GM12878 (cell line): ENCODE measurements at regions not wholly inside any gene's neighbourhood (a gene's known extent, or its start where the extent isn't known, plus 50 kb on each side); places are given as distances from the start of the nearest gene placed in this dataset.

Experiments used
- ATAC-seq: fragments of 200-7000 bp; cut with Tn5 transposase; 3 replicates; pipeline ENCODE4 v1.9.1; 2020; ENCODE audit warnings: mild to moderate bottlenecking, moderate library complexity
- BruUV-seq: library from RNA; stranded (reverse); fragments of 400-500 nt; replicated peaks from 2 replicates; lab custom pipeline; 2021; lab: Mats Ljungman, UMichigan
- CTCF ChIA-PET: fragments of 300-600 bp; sonication (Branson Sonifier 250); formaldehyde crosslinking; extraction: SDS; loops from one replicate; lab custom pipeline; 2021; ENCODE audit warnings: inconsistent platforms; lab: Yijun Ruan, JAX
- POLR2A ChIA-PET: fragments of 350-600 bp; formaldehyde crosslinking; extraction: SDS; loops from one replicate; lab custom pipeline; 2021; ENCODE audit warnings: inconsistent platforms; lab: Charles Lee
- RAD21 ChIA-PET: fragments of 300-600 bp; sonication (Branson Sonifier 250); formaldehyde crosslinking; loops from one replicate; lab custom pipeline; 2023; ENCODE audit warnings: antibody characterized with exemption; ENCODE audit not compliant: unreplicated experiment; lab: Charles Lee
- SMC1A ChIA-PET: fragments of 300-600 bp; sonication (Branson Sonifier 250); formaldehyde crosslinking; loops from one replicate; lab custom pipeline; 2023; ENCODE audit not compliant: unreplicated experiment, uncharacterized antibody; lab: Charles Lee
- DNase-seq: peaks from one replicate; pipeline ENCODE4 v3.0.0-alpha.2; 2011; ENCODE audit warnings: low read depth, low spot score
- FAIRE-seq: peaks from 3 replicates; lab custom pipeline; 2011; peaks lifted over from hg19 to GRCh38; lab: Jason Lieb, UNC
- H2AFZ ChIP-seq: 2 replicates; pipeline ENCODE4 v1.6.0; 2011; ENCODE audit warnings: low read depth, low read length, control low read depth; ENCODE audit not compliant: control insufficient read depth
- H3K27ac ChIP-seq: 2 replicates; pipeline ENCODE4 v1.5.1; 2011; ENCODE audit warnings: control low read depth; ENCODE audit not compliant: control insufficient read depth, insufficient read depth
- H3K27me3 ChIP-seq, 2 experiments: replicated peaks in 1 of 2; 2 replicates each; pipeline versions ENCODE4 v1.6.0 to v1.6.1; 2011; ENCODE audit warnings: low read length in 1 of 2; ENCODE audit not compliant: control insufficient read depth in 2 of 2, insufficient read depth in 2 of 2
- H3K36me3 ChIP-seq, 2 experiments: 2 replicates each; pipeline ENCODE4 v1.5.1; 2011; ENCODE audit warnings: low read length in 1 of 2; ENCODE audit not compliant: control insufficient read depth in 2 of 2, insufficient read depth in 2 of 2
- H3K4me1 ChIP-seq: 2 replicates; pipeline ENCODE4 v1.6.1; 2011; ENCODE audit warnings: mild to moderate bottlenecking, low read length, moderate library complexity, mixed read lengths; ENCODE audit not compliant: control insufficient read depth, insufficient read depth
- H3K4me2 ChIP-seq: 2 replicates; pipeline ENCODE4 v1.6.0; 2011; ENCODE audit warnings: control low read depth; ENCODE audit not compliant: control insufficient read depth, insufficient read depth
- H3K4me3 ChIP-seq: fragments of 200-600 bp; sonication (generic); 2 replicates; pipeline ENCODE4 v1.5.1; 2016
- H3K79me2 ChIP-seq: 2 replicates; pipeline ENCODE4 v1.6.0; 2011; ENCODE audit warnings: low read length; ENCODE audit not compliant: control insufficient read depth, insufficient read depth
- H3K9ac ChIP-seq: 2 replicates; pipeline ENCODE4 v1.8.0; 2011; ENCODE audit warnings: low read length, control low read depth, mixed read lengths; ENCODE audit not compliant: control insufficient read depth, insufficient read depth
- H3K9me3 ChIP-seq: replicated peaks from 3 replicates; pipeline ENCODE4 v1.5.1; 2011; ENCODE audit warnings: mild to moderate bottlenecking, low read length; ENCODE audit not compliant: control insufficient read depth, insufficient read depth
- H4K20me1 ChIP-seq: 2 replicates; pipeline ENCODE4 v1.6.0; 2011; ENCODE audit not compliant: control insufficient read depth, insufficient read depth
- NR2C1 ChIP-seq: fragments of 450-650 bp; IDR thresholded peaks from 2 replicates; pipeline ENCODE4 v1.6.1; 2017; ENCODE audit warnings: antibody characterized with exemption, mild to moderate bottlenecking, moderate library complexity
- RELA ChIP-seq: fragments of 450-650 bp; IDR thresholded peaks from 2 replicates; pipeline ENCODE4 v1.8.0; 2014; ENCODE audit warnings: borderline replicate concordance; ENCODE audit not compliant: partially characterized antibody
- RUNX3 ChIP-seq: IDR thresholded peaks from 2 replicates; pipeline ENCODE4 v1.6.1; 2012; ENCODE audit warnings: low read length, inconsistent platforms
- TCF12 ChIP-seq: IDR thresholded peaks from 2 replicates; pipeline ENCODE4 v1.6.1; 2011; ENCODE audit warnings: low read depth, mild to moderate bottlenecking, low read length
- WGBS: methylation state at CpG from one replicate; pipeline ENCODE4 v1.1.6; 2016; ENCODE audit warnings: low lambda C conversion rate; ENCODE audit not compliant: insufficient replicate concordance, insufficient coverage; ENCODE audit errors: missing lambda C conversion rate; 5-methylcytosine and 5-hydroxymethylcytosine counted together
- in situ Hi-C: fragments of 300-500 bp; cut with MboI; formaldehyde crosslinking; loops from 9 replicates; pipeline ENCODE4 v1.14.3; 2018; ENCODE audit warnings: mixed read lengths
- intact Hi-C: fragments of 100-400 bp; cut with micrococcal nuclease; formaldehyde crosslinking; loops from one replicate; pipeline ENCODE4 v1.14.2; 2022; ENCODE audit not compliant: unreplicated experiment
- TF ChIP-seq, protein P1 (sequence below): fragments of 450-650 bp; IDR thresholded peaks from 2 replicates; pipeline ENCODE4 v1.6.1; 2017; ENCODE audit warnings: mild to moderate bottlenecking, moderate library complexity
- TF ChIP-seq, protein P2 (sequence below): IDR thresholded peaks from 2 replicates; pipeline ENCODE4 v1.6.1; 2012; ENCODE audit warnings: mild to moderate bottlenecking, low read depth, low read length

DNA sequence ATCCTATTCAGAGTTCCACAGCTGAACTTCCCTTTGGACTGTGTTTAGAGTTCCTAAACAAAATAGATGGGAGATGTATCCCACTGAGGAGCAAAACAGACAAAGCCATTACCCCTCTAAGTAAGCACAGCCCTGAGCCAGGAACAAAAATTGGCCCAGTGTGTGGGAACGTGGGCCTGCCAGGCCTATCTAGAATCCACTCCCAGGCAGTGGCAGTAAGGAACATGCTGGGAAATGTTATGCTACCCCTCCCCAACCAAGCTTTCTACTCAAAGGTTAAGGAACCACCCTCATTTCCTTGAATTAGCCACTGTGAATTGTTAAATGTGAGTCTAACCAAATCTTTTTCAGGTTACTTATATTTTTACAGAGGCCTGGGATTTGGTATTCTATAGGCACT is 405.1 kb upstream of the PTGER4 start (continued):
- TF ChIP-seq, protein P1, sequence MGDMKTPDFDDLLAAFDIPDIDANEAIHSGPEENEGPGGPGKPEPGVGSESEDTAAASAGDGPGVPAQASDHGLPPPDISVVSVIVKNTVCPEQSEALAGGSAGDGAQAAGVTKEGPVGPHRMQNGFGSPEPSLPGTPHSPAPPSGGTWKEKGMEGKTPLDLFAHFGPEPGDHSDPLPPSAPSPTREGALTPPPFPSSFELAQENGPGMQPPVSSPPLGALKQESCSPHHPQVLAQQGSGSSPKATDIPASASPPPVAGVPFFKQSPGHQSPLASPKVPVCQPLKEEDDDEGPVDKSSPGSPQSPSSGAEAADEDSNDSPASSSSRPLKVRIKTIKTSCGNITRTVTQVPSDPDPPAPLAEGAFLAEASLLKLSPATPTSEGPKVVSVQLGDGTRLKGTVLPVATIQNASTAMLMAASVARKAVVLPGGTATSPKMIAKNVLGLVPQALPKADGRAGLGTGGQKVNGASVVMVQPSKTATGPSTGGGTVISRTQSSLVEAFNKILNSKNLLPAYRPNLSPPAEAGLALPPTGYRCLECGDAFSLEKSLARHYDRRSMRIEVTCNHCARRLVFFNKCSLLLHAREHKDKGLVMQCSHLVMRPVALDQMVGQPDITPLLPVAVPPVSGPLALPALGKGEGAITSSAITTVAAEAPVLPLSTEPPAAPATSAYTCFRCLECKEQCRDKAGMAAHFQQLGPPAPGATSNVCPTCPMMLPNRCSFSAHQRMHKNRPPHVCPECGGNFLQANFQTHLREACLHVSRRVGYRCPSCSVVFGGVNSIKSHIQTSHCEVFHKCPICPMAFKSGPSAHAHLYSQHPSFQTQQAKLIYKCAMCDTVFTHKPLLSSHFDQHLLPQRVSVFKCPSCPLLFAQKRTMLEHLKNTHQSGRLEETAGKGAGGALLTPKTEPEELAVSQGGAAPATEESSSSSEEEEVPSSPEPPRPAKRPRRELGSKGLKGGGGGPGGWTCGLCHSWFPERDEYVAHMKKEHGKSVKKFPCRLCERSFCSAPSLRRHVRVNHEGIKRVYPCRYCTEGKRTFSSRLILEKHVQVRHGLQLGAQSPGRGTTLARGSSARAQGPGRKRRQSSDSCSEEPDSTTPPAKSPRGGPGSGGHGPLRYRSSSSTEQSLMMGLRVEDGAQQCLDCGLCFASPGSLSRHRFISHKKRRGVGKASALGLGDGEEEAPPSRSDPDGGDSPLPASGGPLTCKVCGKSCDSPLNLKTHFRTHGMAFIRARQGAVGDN, result no peak
- TF ChIP-seq RELA (no peak), NR2C1 (no peak)

DNA sequence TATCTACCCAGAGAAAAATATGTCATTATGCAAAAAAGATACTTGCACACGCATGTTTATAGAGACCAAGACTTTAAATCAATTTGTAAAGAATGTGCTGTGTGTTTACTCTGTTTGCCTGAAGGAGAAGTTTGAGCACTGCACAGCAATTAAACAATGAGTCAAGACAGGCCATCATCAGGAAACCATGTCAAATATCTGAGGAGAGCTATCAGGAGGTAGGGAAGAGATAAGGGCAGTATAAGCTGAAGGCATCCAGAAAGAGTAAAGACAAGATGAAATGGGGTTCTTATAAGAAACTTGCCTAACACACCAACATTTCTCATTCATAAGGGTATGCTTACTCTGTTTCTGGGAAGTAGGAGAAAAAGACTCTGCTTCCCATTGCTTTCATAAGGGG is 405.8 kb upstream of the PTGER4 start:
- DNase-seq, result no peak
- ChIA-PET RAD21 (no interaction called here), POLR2A (interaction anchor here (0.6 kb wide), 1 partner anchor 168 kb away, joined by 4 read pairs; no protein-coding TSS in a partner anchor), CTCF (no interaction called here), SMC1A (no interaction called here)
- intact Hi-C loops, result loop anchor here (10.0 kb wide), 1 partner anchor 411 kb away; no protein-coding TSS in a partner anchor
- in situ Hi-C loops, result no loop called here
- no peak for ATAC-seq
- no peak for FAIRE-seq
- Histone ChIP-seq H3K27me3 (peaks cover 0 to 2% of the 10 kb centered on the region in 2 experiments; a peak in 1 of 4 replicates), H3K4me2 (no peak overlapping the region), H3K79me2 (no peaks in the 10 kb centered on the region), H3K4me3 (no peak overlapping the region), H3K4me1 (peaks cover 2% of the 10 kb centered on the region; the same call in 1 of the 2 replicates), H2AFZ (no peak overlapping the region), H3K27ac (no peak overlapping the region), H4K20me1 (no peaks in the 10 kb centered on the region), H3K9me3 (no peaks in the 10 kb centered on the region), H3K36me3 (no peaks in the 10 kb centered on the region), H3K9ac (no peak overlapping the region)
- WGBS, result 38% methylated on average over 1 of the region's 1 CpG
- BruUV-seq, result no TSS peak
- TF ChIP-seq RUNX3, result no peak
- TF ChIP-seq, protein P2, sequence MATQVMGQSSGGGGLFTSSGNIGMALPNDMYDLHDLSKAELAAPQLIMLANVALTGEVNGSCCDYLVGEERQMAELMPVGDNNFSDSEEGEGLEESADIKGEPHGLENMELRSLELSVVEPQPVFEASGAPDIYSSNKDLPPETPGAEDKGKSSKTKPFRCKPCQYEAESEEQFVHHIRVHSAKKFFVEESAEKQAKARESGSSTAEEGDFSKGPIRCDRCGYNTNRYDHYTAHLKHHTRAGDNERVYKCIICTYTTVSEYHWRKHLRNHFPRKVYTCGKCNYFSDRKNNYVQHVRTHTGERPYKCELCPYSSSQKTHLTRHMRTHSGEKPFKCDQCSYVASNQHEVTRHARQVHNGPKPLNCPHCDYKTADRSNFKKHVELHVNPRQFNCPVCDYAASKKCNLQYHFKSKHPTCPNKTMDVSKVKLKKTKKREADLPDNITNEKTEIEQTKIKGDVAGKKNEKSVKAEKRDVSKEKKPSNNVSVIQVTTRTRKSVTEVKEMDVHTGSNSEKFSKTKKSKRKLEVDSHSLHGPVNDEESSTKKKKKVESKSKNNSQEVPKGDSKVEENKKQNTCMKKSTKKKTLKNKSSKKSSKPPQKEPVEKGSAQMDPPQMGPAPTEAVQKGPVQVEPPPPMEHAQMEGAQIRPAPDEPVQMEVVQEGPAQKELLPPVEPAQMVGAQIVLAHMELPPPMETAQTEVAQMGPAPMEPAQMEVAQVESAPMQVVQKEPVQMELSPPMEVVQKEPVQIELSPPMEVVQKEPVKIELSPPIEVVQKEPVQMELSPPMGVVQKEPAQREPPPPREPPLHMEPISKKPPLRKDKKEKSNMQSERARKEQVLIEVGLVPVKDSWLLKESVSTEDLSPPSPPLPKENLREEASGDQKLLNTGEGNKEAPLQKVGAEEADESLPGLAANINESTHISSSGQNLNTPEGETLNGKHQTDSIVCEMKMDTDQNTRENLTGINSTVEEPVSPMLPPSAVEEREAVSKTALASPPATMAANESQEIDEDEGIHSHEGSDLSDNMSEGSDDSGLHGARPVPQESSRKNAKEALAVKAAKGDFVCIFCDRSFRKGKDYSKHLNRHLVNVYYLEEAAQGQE, result no peak
- no peak for TF ChIP-seq TCF12
